WTC11 (cell line): ENCODE measurements at regions not wholly inside any gene's neighbourhood (a gene's known extent, or its start where the extent isn't known, plus 50 kb on each side); places are given as distances from the start of the nearest gene placed in this dataset.

Experiments used
- ATAC-seq: fragments of 200-7000 bp; cut with Tn5 transposase; 2 replicates; pipeline ENCODE4 v1.10.0; 2021; ENCODE audit warnings: mild to moderate bottlenecking, moderate library complexity
- CTCF ChIA-PET: fragments of 300-600 bp; sonication (Branson Sonifier 250); formaldehyde crosslinking; loops from one replicate; lab custom pipeline; 2021; ENCODE audit warnings: antibody characterized with exemption; lab: Charles Lee
- POLR2A ChIA-PET: fragments of 350-600 bp; sonication (Branson Sonifier 250); formaldehyde crosslinking; loops from one replicate; lab custom pipeline; 2021; ENCODE audit warnings: antibody characterized with exemption; lab: Charles Lee
- DNase-seq: peaks from one replicate; pipeline ENCODE4 v3.0.0; 2021; ENCODE audit warnings: low spot score
- H3K27ac Mint-ChIP-seq: 2 replicates; pipeline ENCODE4 v1.8.0; 2021; ENCODE audit warnings: mixed read lengths
- H3K27me3 Mint-ChIP-seq: 2 replicates; pipeline ENCODE4 v1.8.0; 2021; ENCODE audit warnings: low read depth, mild to moderate bottlenecking, moderate library complexity, mixed read lengths
- H3K36me3 Mint-ChIP-seq: 2 replicates; pipeline ENCODE4 v1.8.0; 2021; ENCODE audit warnings: mixed read lengths
- H3K4me1 Mint-ChIP-seq: 2 replicates; pipeline ENCODE4 v1.8.0; 2022; ENCODE audit warnings: mixed read lengths
- H3K4me3 Mint-ChIP-seq: 2 replicates; pipeline ENCODE4 v1.8.0; 2021; ENCODE audit warnings: mild to moderate bottlenecking, moderate library complexity, mixed read lengths
- H3K9me3 Mint-ChIP-seq: 2 replicates; pipeline ENCODE4 v1.8.0; 2021; ENCODE audit warnings: mixed read lengths
- AFF4 ChIP-seq: sonication (generic); formaldehyde crosslinking; IDR thresholded peaks from 2 replicates; pipeline ENCODE4 v1.8.1; 2023; ENCODE audit warnings: mild to moderate bottlenecking, missing genetic modification reagents, borderline replicate concordance
- ARID4B ChIP-seq: sonication (generic); formaldehyde crosslinking; IDR thresholded peaks from 2 replicates; pipeline ENCODE4 v1.8.0; 2023; ENCODE audit warnings: missing genetic modification reagents, mild to moderate bottlenecking, borderline replicate concordance
- ATF3 ChIP-seq: sonication (generic); formaldehyde crosslinking; conservative IDR thresholded peaks from 2 replicates; pipeline ENCODE4 v1.8.1; 2022; ENCODE audit warnings: mild to moderate bottlenecking, missing genetic modification reagents
- ATF6 ChIP-seq: sonication (generic); formaldehyde crosslinking; IDR thresholded peaks from 2 replicates; pipeline ENCODE4 v1.8.1; 2023; ENCODE audit warnings: mild to moderate bottlenecking, missing genetic modification reagents
- CREB1 ChIP-seq: sonication (generic); formaldehyde crosslinking; IDR thresholded peaks from 2 replicates; pipeline ENCODE4 v1.8.0; 2023; ENCODE audit warnings: mild to moderate bottlenecking, missing genetic modification reagents
- CREM ChIP-seq: sonication (generic); formaldehyde crosslinking; IDR thresholded peaks from 2 replicates; pipeline ENCODE4 v1.8.1; 2022; ENCODE audit warnings: mild to moderate bottlenecking, missing genetic modification reagents, moderate library complexity
- E2F5 ChIP-seq: sonication (generic); formaldehyde crosslinking; IDR thresholded peaks from 2 replicates; pipeline ENCODE4 v1.8.1; 2022; ENCODE audit warnings: mild to moderate bottlenecking, moderate library complexity, missing genetic modification reagents
- HMGXB4 ChIP-seq: sonication (generic); formaldehyde crosslinking; IDR thresholded peaks from 2 replicates; pipeline ENCODE4 v1.8.1; 2023; ENCODE audit warnings: mild to moderate bottlenecking, moderate library complexity, missing genetic modification reagents
- KAT7 ChIP-seq: sonication (generic); formaldehyde crosslinking; IDR thresholded peaks from 2 replicates; pipeline ENCODE4 v1.8.1; 2023; ENCODE audit warnings: missing genetic modification reagents, mild to moderate bottlenecking, borderline replicate concordance
- MLX ChIP-seq: sonication (generic); formaldehyde crosslinking; IDR thresholded peaks from 2 replicates; pipeline ENCODE4 v1.8.1; 2023; ENCODE audit warnings: mild to moderate bottlenecking, missing genetic modification reagents, moderate library complexity
- NFYB ChIP-seq: sonication (generic); formaldehyde crosslinking; conservative IDR thresholded peaks from 2 replicates; pipeline ENCODE4 v1.8.0; 2022; ENCODE audit warnings: low read depth, missing genetic modification reagents
- NR3C1 ChIP-seq: sonication (generic); formaldehyde crosslinking; conservative IDR thresholded peaks from 2 replicates; pipeline ENCODE4 v1.8.1; 2023; ENCODE audit warnings: low read depth, mild to moderate bottlenecking, missing genetic modification reagents
- PRDM15 ChIP-seq: sonication (generic); formaldehyde crosslinking; IDR thresholded peaks from 2 replicates; pipeline ENCODE4 v1.8.0; 2022; ENCODE audit warnings: missing genetic modification reagents
- ZNF425 ChIP-seq: fragments of 250-450 bp; sonication (Bioruptor Pico); conservative IDR thresholded peaks from 2 replicates; pipeline ENCODE4 v1.9.0; 2021; ENCODE audit warnings: mild to moderate bottlenecking

GRCh38 chr1:199573047-199573446 is 454.5 kb upstream of the NR5A2 start:
- TF ChIP-seq E2F5 (CRISPR knock-in tag) (no peak), PRDM15 (no peak), CREM (CRISPR knock-in tag) (no peak), NR3C1 (no peak), MLX (no peak), AFF4 (CRISPR knock-in tag) (no peak), ATF6 (CRISPR knock-in tag) (no peak), ARID4B (no peak), KAT7 (CRISPR knock-in tag) (no peak), HMGXB4 (CRISPR knock-in tag) (no peak), ATF3 (CRISPR knock-in tag) (no peak), NFYB (CRISPR knock-in tag) (no peak), CREB1 (CRISPR knock-in tag) (no peak), ZNF425 (no peak)
- Mint-ChIP-seq H3K27ac (no peak overlapping the region), H3K36me3 (no peaks in the 10 kb centered on the region), H3K9me3 (peaks cover under 1% of the 10 kb centered on the region; the same call in 1 of the 2 replicates), H3K4me3 (no peak overlapping the region), H3K4me1 (0 out of 2 replicates have a peak, but pooled peaks cover 2% of the 10 kb centered on the region), H3K27me3 (no peaks in the 10 kb centered on the region)
- DNase-seq = no peak
- ChIA-PET CTCF (no interaction called here), POLR2A (no interaction called here)
- ATAC-seq = no peak
